GM12865 (cell line): ENCODE measurements at regions not wholly inside any gene's neighbourhood (a gene's known extent, or its start where the extent isn't known, plus 50 kb on each side); places are given as distances from the start of the nearest gene placed in this dataset.

Experiments
- DNase-seq: peaks from one replicate; pipeline ENCODE4 v3.0.0; 2010; ENCODE audit warnings: low read depth
- H3K4me3 ChIP-seq: 2 replicates; pipeline ENCODE4 v1.5.1; 2011; ENCODE audit warnings: mild to moderate bottlenecking, low read depth, low read length, control low read depth
- CTCF ChIP-seq: IDR thresholded peaks from 2 replicates; pipeline ENCODE4 v1.5.1; 2011; ENCODE audit warnings: low read length, control low read depth, low read depth, inconsistent platforms; ENCODE audit not compliant: insufficient read depth; ENCODE audit errors: missing control alignments

- no peak for TF ChIP-seq CTCF
- no peak overlapping the region for H3K4me3 ChIP-seq
- no peak for DNase-seq
Observed at GRCh38 chrX:149992918-149993317, 54.6 kb upstream of the EOLA2 start.

- DNase-seq = no peak
- no peak overlapping the region for H3K4me3 ChIP-seq
- no peak for TF ChIP-seq CTCF
Observed at GRCh38 chrX:149993989-149994388, 55.7 kb upstream of the EOLA2 start.

- no peak overlapping the region for H3K4me3 ChIP-seq
- TF ChIP-seq CTCF = no peak
- no peak for DNase-seq
Observed at GRCh38 chrX:149996515-149996914, 58.2 kb upstream of the EOLA2 start.

- no peak overlapping the region for H3K4me3 ChIP-seq
- no peak for TF ChIP-seq CTCF
- DNase-seq = no peak
Observed at GRCh38 chrX:150005027-150005426, 66.7 kb upstream of the EOLA2 start.

- no peak for DNase-seq
- no peak overlapping the region for H3K4me3 ChIP-seq
- no peak for TF ChIP-seq CTCF
Observed at GRCh38 chrX:150007356-150007755, 69.1 kb upstream of the EOLA2 start.

GRCh38 chrX:150012647-150013381, 74.5 kb upstream of the EOLA2 start:
- no peak overlapping the region for H3K4me3 ChIP-seq
- TF ChIP-seq CTCF = no peak
- no peak for DNase-seq

- TF ChIP-seq CTCF = no peak
- H3K4me3 ChIP-seq = no peak overlapping the region
- DNase-seq = no peak
Observed at GRCh38 chrX:150014525-150014924, 76.2 kb upstream of the EOLA2 start.
